GM19397 (cell line): ENCODE measurements at regions not wholly inside any gene's neighbourhood (a gene's known extent, or its start where the extent isn't known, plus 50 kb on each side); places are given as distances from the start of the nearest gene placed in this dataset.
"Not testable (repeated sequence)": the region's sequence is repeated elsewhere in the genome, so short reads cannot be mapped to it uniquely, and the experiment has no call there.

ENCODE experiments used
- ATAC-seq: cut with Tn5 transposase; IDR thresholded peaks from one replicate; pipeline ENCODE4 v1.9.1; 2021; ENCODE audit warnings: mild to moderate bottlenecking, moderate library complexity; ENCODE audit not compliant: unreplicated experiment

DNA sequence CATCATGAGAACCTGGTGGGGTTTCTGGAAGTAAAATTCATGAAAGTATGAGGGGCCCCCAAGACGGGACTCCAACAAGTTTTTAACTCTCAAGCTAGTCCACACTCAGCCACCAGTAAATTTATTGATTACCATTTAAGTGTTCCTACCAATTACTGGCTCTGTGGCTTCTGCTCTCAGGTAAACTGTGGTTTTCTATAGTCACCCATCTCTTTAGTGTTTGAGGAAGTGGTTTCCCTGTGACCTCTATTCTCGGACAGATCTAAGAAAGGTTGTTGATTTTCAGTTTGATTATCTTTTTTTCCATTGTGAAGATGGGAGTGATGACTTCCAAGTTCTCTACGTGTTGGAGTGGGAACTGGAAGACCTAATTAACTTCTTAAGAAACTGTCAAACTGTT is 869.6 kb downstream of the CDY1 start:
- ATAC-seq: peak; percentile 57

GRCh38 chrY:26521436-26521835 is 899.5 kb downstream of the CDY1 start:
- not testable (repeated sequence) for ATAC-seq

DNA sequence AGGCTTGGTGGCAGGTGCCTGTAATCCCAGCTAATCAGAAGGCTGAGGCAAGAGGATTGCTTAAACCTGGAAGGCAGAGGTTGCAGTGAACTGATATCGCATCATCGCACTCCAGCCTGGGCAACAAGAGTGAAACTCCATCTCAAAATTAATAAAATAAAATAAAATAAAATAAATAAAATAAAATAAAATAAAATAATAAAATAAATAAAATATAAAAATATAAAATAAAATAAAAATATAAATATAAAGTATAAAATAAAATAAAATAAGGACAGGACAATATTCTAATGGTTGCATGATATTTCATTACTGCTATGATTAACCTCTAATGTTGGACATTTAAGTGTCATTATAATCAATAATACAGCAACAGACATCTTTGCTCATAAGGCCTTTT is 933.1 kb downstream of the CDY1 start:
- ATAC-seq: no peak

DNA sequence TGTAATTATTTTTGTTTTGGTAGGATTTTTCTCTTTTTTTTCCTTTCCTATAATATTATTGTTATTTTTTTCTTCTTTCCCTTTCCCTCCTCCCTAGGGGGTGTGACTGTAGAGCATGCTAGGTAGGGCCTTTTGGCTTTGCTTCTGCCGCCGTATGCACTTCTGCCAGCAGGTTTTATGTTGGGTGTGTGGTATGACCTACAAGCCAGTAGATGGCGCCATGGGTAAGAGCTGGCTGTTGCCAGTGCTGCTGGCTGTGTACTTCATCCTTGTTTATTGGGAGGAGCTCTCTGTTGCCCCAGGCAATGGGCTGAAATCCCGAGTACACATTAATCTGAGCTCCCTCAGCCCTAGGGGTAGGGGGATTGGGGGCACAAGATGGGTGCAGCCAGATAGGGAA is 941.1 kb downstream of the CDY1 start:
- ATAC-seq: not testable (repeated sequence)
